GM12878 (cell line): ENCODE measurements at regions not wholly inside any gene's neighbourhood (a gene's known extent, or its start where the extent isn't known, plus 50 kb on each side); places are given as distances from the start of the nearest gene placed in this dataset.

Source experiments
- ATAC-seq: fragments of 200-7000 bp; cut with Tn5 transposase; 3 replicates; pipeline ENCODE4 v1.9.1; 2020; ENCODE audit warnings: mild to moderate bottlenecking, moderate library complexity
- BruUV-seq: library from RNA; stranded (reverse); fragments of 400-500 nt; replicated peaks from 2 replicates; lab custom pipeline; 2021; lab: Mats Ljungman, UMichigan
- CTCF ChIA-PET: fragments of 300-600 bp; sonication (Branson Sonifier 250); formaldehyde crosslinking; extraction: SDS; loops from one replicate; lab custom pipeline; 2021; ENCODE audit warnings: inconsistent platforms; lab: Yijun Ruan, JAX
- POLR2A ChIA-PET: fragments of 350-600 bp; formaldehyde crosslinking; extraction: SDS; loops from one replicate; lab custom pipeline; 2021; ENCODE audit warnings: inconsistent platforms; lab: Charles Lee
- RAD21 ChIA-PET: fragments of 300-600 bp; sonication (Branson Sonifier 250); formaldehyde crosslinking; loops from one replicate; lab custom pipeline; 2023; ENCODE audit warnings: antibody characterized with exemption; ENCODE audit not compliant: unreplicated experiment; lab: Charles Lee
- SMC1A ChIA-PET: fragments of 300-600 bp; sonication (Branson Sonifier 250); formaldehyde crosslinking; loops from one replicate; lab custom pipeline; 2023; ENCODE audit not compliant: unreplicated experiment, uncharacterized antibody; lab: Charles Lee
- DNase-seq: peaks from one replicate; pipeline ENCODE4 v3.0.0-alpha.2; 2011; ENCODE audit warnings: low read depth, low spot score
- FAIRE-seq: peaks from 3 replicates; lab custom pipeline; 2011; peaks lifted over from hg19 to GRCh38; lab: Jason Lieb, UNC
- H2AFZ ChIP-seq: 2 replicates; pipeline ENCODE4 v1.6.0; 2011; ENCODE audit warnings: low read depth, low read length, control low read depth; ENCODE audit not compliant: control insufficient read depth
- H3K27ac ChIP-seq: 2 replicates; pipeline ENCODE4 v1.5.1; 2011; ENCODE audit warnings: control low read depth; ENCODE audit not compliant: control insufficient read depth, insufficient read depth
- H3K27me3 ChIP-seq, 2 experiments: replicated peaks in 1 of 2; 2 replicates each; pipeline versions ENCODE4 v1.6.0 to v1.6.1; 2011; ENCODE audit warnings: low read length in 1 of 2; ENCODE audit not compliant: control insufficient read depth in 2 of 2, insufficient read depth in 2 of 2
- H3K36me3 ChIP-seq, 2 experiments: 2 replicates each; pipeline ENCODE4 v1.5.1; 2011; ENCODE audit warnings: low read length in 1 of 2; ENCODE audit not compliant: control insufficient read depth in 2 of 2, insufficient read depth in 2 of 2
- H3K4me1 ChIP-seq: 2 replicates; pipeline ENCODE4 v1.6.1; 2011; ENCODE audit warnings: mild to moderate bottlenecking, low read length, moderate library complexity, mixed read lengths; ENCODE audit not compliant: control insufficient read depth, insufficient read depth
- H3K4me2 ChIP-seq: 2 replicates; pipeline ENCODE4 v1.6.0; 2011; ENCODE audit warnings: control low read depth; ENCODE audit not compliant: control insufficient read depth, insufficient read depth
- H3K4me3 ChIP-seq: fragments of 200-600 bp; sonication (generic); 2 replicates; pipeline ENCODE4 v1.5.1; 2016
- H3K79me2 ChIP-seq: 2 replicates; pipeline ENCODE4 v1.6.0; 2011; ENCODE audit warnings: low read length; ENCODE audit not compliant: control insufficient read depth, insufficient read depth
- H3K9ac ChIP-seq: 2 replicates; pipeline ENCODE4 v1.8.0; 2011; ENCODE audit warnings: low read length, control low read depth, mixed read lengths; ENCODE audit not compliant: control insufficient read depth, insufficient read depth
- H3K9me3 ChIP-seq: replicated peaks from 3 replicates; pipeline ENCODE4 v1.5.1; 2011; ENCODE audit warnings: mild to moderate bottlenecking, low read length; ENCODE audit not compliant: control insufficient read depth, insufficient read depth
- H4K20me1 ChIP-seq: 2 replicates; pipeline ENCODE4 v1.6.0; 2011; ENCODE audit not compliant: control insufficient read depth, insufficient read depth
- ATF2 ChIP-seq: IDR thresholded peaks from 2 replicates; pipeline ENCODE4 v1.6.1; 2012; ENCODE audit warnings: low read length, inconsistent platforms
- BACH1 ChIP-seq: fragments of 450-650 bp; IDR thresholded peaks from 2 replicates; pipeline ENCODE4 v1.6.1; 2017; ENCODE audit warnings: mild to moderate bottlenecking, borderline replicate concordance
- BCL11A ChIP-seq: IDR thresholded peaks from 2 replicates; pipeline ENCODE4 v1.6.1; 2011; ENCODE audit warnings: low read depth, low read length
- CBX3 ChIP-seq: fragments of 200-600 bp; sonication (generic); IDR thresholded peaks from 2 replicates; pipeline ENCODE4 v1.6.1; 2016; ENCODE audit warnings: low read depth, borderline replicate concordance
- FOS ChIP-seq: IDR thresholded peaks from 3 replicates; pipeline ENCODE4 v1.6.1; 2011; ENCODE audit warnings: borderline replicate concordance; ENCODE audit not compliant: insufficient read length; ENCODE audit errors: extremely low read depth
- FOXK2 ChIP-seq: fragments of 450-650 bp; IDR thresholded peaks from 2 replicates; pipeline ENCODE4 v1.6.1; 2017; ENCODE audit warnings: mild to moderate bottlenecking, moderate library complexity
- MLLT1 ChIP-seq: fragments of 450-650 bp; IDR thresholded peaks from 2 replicates; pipeline ENCODE4 v1.6.1; 2016; ENCODE audit warnings: mild to moderate bottlenecking
- MTA2 ChIP-seq: fragments of 450-650 bp; IDR thresholded peaks from 2 replicates; pipeline ENCODE4 v1.6.1; 2016; ENCODE audit warnings: low read depth, mild to moderate bottlenecking, moderate library complexity
- NR2F1 ChIP-seq: fragments of 450-650 bp; conservative IDR thresholded peaks from 2 replicates; pipeline ENCODE4 v1.6.1; 2017; ENCODE audit warnings: mild to moderate bottlenecking
- PBX3 ChIP-seq: IDR thresholded peaks from 2 replicates; pipeline ENCODE4 v1.6.1; 2011; ENCODE audit warnings: mild to moderate bottlenecking, low read depth, low read length, moderate library complexity; ENCODE audit not compliant: insufficient replicate concordance
- PML ChIP-seq: IDR thresholded peaks from 2 replicates; pipeline ENCODE4 v1.6.1; 2012; ENCODE audit warnings: low read length, inconsistent platforms
- RAD51 ChIP-seq: fragments of 450-650 bp; IDR thresholded peaks from 2 replicates; pipeline ENCODE4 v1.6.1; 2016; ENCODE audit warnings: moderate library complexity, mild to moderate bottlenecking, inconsistent platforms
- WGBS: methylation state at CpG from one replicate; pipeline ENCODE4 v1.1.6; 2016; ENCODE audit warnings: low lambda C conversion rate; ENCODE audit not compliant: insufficient replicate concordance, insufficient coverage; ENCODE audit errors: missing lambda C conversion rate; 5-methylcytosine and 5-hydroxymethylcytosine counted together
- in situ Hi-C: fragments of 300-500 bp; cut with MboI; formaldehyde crosslinking; loops from 9 replicates; pipeline ENCODE4 v1.14.3; 2018; ENCODE audit warnings: mixed read lengths
- intact Hi-C: fragments of 100-400 bp; cut with micrococcal nuclease; formaldehyde crosslinking; loops from one replicate; pipeline ENCODE4 v1.14.2; 2022; ENCODE audit not compliant: unreplicated experiment

- WGBS = 61% methylated on average over 13 of the region's 13 CpGs
- no peak for DNase-seq
- Histone ChIP-seq H3K9me3 (no peaks in the 10 kb centered on the region; the same call in 2 of the 3 replicates), H3K4me2 (no peak overlapping the region), H3K27ac (no peak overlapping the region), H3K36me3 (no peaks in the 10 kb centered on the region), H4K20me1 (no peaks in the 10 kb centered on the region)
- BruUV-seq = no TSS peak
- SMC1A ChIA-PET = no interaction called here
- FAIRE-seq = no peak
- TF ChIP-seq BACH1 (no peak), PBX3 (no peak), RAD51 (no peak)
- TF ChIP-seq, all 136 proteins: peak for 0
- Histone ChIP-seq H3K27me3 (no peaks in the 10 kb centered on the region; a peak in 1 of 4 replicates), H3K4me1 (no peaks in the 10 kb centered on the region), H3K79me2 (no peaks in the 10 kb centered on the region), H3K4me3 (no peak overlapping the region), H2AFZ (no peak overlapping the region), H3K9ac (no peak overlapping the region)
- ChIA-PET POLR2A (no interaction called here), RAD21 (no interaction called here), CTCF (no interaction called here)
- intact Hi-C loops = no loop called here
- in situ Hi-C loops = no loop called here
- no peak for ATAC-seq
Observed at GRCh38 chr22:49705972-49706352, 121.7 kb downstream of the BRD1 start.

- no peaks in the 10 kb centered on the region for H3K36me3 ChIP-seq
- FAIRE-seq = no peak
- ChIA-PET SMC1A (no interaction called here), CTCF (no interaction called here), POLR2A (no interaction called here), RAD21 (no interaction called here)
- H3K27me3 ChIP-seq = no peaks in the 10 kb centered on the region; a peak in 1 of 4 replicates
- in situ Hi-C loops (no loop called here), intact Hi-C loops (no loop called here)
- H3K79me2 ChIP-seq = no peaks in the 10 kb centered on the region
- DNase-seq = no peak
- no peaks in the 10 kb centered on the region; the same call in 2 of the 3 replicates for H3K9me3 ChIP-seq
- no peak for ATAC-seq
- no TSS peak for BruUV-seq
- no peak overlapping the region for H3K9ac ChIP-seq
- no peak overlapping the region for H3K4me3 ChIP-seq
- no peak overlapping the region for H3K4me2 ChIP-seq
- WGBS = 16% methylated on average over 22 of the region's 22 CpGs
- H2AFZ ChIP-seq = no peak overlapping the region
- H4K20me1 ChIP-seq = no peaks in the 10 kb centered on the region
- H3K27ac ChIP-seq = no peak overlapping the region
- no peaks in the 10 kb centered on the region for H3K4me1 ChIP-seq
- TF ChIP-seq NR2F1 = no peak
- no peak for TF ChIP-seq PML
- no peak for TF ChIP-seq MTA2
- TF ChIP-seq MLLT1 = no peak
- TF ChIP-seq ATF2 = no peak
- no peak for TF ChIP-seq FOS
- no peak for TF ChIP-seq CBX3
- TF ChIP-seq FOXK2 = no peak
- TF ChIP-seq BCL11A = no peak
Observed at GRCh38 chr22:49705216-49705971, 122.3 kb downstream of the BRD1 start.
